ENCODE measurements at regions not wholly inside any gene's neighbourhood (a gene's known extent, or its start where the extent isn't known, plus 50 kb on each side); places are given as distances from the start of the nearest gene placed in this dataset.
"Not testable (repeated sequence)": the region's sequence is repeated elsewhere in the genome, so short reads cannot be mapped to it uniquely, and the experiment has no call there.

- not testable (repeated sequence) for DNase-seq
These were observed 58.3 kb downstream of the ART5 start for GRCh38 chr11:3583476-3583875.

GRCh38 chr11:3581389-3581725 is 60.4 kb downstream of the ART5 start:
- not testable (repeated sequence) for DNase-seq

- not testable (repeated sequence) for DNase-seq
These were observed 61.1 kb downstream of the ART5 start for GRCh38 chr11:3580487-3581388.

DNA sequence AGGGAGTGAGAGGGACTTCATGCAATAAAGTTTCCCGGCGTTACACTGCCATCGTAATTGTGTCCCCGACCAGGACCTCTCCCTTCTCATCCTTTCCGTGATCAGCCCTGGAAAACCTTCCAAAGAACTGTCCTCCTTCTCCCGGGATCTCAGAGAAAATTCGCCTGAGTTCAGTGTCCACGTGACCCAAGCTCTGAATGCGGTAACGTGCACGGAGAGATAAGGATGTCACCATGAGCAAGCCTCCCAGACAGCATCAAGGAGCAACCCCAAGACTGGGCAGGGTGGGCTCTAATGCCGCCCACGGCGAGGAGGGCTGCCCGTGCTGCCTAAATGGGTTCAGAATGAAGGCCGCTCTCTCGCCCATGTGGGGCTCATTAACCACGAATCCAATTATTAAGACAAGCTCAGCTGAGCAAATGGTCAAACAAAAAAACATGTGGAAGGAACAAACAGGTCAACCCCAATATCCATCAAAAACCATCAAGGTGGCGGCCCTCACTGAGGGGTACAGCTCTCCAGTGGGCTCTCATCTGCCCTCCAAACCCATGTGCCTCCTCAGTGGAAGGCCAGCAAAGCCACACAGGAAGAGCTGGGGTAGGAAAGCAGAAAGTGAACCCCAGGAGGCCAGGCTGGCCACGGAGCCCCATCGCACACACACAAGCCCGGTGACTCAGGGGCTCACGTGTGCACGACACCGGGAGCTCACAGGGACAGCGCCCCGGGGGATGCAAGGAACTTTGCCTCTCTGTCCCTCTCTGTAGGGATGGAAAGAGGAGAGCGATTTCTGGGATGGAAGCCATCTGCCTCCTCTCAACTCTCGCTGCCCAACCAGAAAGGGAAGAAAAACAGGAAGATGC is 62.0 kb downstream of the ART5 start:
- not testable (repeated sequence) for DNase-seq

DNA sequence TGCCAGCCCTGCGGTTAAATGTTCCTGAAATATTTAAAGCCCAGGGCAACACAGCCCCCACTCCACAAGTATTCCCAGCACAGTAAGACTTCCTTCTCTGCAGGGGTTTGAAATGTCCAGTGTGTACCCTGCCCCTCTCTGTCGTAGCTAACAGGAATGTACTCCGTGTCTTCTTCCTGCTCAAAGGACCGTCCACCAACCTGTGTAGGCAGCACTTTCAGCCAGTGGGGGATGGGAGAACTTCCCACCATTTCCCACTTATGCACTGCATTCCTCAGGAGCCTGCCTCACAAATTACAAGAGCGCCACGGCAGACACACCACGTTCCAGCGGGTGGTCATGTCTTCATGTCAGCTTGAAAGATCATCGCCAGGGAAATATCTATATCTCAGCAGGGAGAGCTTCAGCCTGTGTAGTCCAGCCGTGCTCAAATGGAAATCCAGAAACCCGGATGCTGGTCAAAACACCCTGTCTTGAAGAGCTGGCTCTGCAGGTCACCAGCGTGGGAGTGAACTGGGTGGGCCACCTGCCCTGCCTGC is 65.7 kb downstream of the ART5 start:
- not testable (repeated sequence) for DNase-seq

GRCh38 chr11:3572976-3573647 is 68.7 kb downstream of the ART5 start:
- not testable (repeated sequence) for DNase-seq

DNA sequence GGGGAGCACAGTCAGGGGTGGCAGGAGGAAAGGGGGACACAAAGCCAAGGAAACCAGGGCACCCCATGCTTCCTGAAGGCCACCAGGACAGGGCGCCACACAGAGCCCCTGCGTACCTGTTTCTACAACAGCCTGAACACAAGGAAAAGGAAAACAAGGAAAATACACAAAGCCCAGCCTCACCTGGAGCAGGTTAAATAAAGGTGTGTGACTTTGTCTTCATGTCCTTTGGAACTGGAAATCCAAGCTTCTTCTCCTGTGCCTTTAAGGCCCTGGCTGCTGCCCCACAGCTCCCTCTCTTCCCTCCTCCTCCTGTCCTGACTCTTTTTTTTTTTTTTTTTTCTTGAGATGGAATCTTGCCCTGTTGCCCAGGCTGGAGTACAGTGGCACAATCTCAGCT is 70.0 kb downstream of the ART5 start:
- DNase-seq: not testable (repeated sequence)

DNA sequence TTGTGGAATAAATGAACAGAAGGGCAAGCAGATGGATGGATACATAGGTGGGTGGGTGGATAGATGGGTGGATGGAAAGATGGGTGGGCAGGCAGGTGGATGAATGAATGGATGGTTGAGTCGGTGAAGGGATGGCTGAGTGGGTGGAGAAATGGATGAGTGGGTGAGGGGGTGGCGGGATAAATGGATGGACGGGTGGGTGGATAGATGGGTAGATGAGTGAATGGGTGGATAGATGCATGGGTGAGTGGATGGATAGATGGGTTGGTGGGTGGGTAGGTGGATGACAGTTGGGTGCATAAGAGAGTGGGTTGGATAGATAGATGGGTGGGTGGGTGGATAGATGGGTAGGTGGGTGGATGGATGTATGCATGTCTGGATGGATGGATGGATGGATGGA is 76.0 kb downstream of the ART5 start:
- DNase-seq: not testable (repeated sequence)

- DNase-seq: not testable (repeated sequence)
These were observed 77.4 kb downstream of the ART5 start for GRCh38 chr11:3564383-3564782.

DNA sequence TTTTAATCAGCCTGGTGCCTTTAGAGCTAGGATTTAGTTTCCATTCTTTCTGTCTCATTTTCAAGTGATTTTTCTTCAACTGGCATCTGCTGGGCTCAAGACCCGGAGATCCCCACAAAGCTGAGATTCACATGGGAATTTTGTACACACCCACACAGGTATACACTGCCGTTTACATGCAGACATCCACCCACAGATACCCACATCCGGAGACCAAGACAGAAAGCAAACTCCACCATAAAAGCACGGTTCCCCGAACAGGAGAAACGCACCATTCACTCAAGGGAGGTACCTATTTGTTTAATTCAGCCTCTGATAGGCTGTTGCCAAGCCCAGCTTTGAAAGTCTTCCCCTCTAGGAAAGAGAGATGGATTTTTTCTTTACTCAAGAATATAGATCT is 87.2 kb downstream of the ART5 start:
- DNase-seq: not testable (repeated sequence)

DNA sequence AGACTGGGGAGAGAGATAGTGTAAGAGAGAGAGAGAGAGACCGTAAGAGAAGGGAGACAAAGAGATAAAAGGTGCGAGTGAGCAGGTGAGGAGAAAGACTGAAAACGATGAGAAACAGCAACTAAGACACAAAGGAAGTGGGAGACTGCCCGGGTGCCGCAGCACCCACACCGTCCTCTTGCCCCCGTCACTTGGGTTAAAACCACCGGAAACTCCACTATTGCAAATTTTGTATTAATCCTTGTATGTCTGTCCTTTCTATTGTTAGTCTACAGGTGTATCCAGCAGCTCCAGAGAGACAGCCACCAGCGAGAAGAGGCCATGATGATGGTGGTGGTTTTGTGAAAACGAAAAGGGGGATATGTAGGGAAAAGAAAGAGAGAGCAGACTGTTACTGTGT is 96.8 kb downstream of the ART5 start:
- not testable (repeated sequence) for DNase-seq

- not testable (repeated sequence) for DNase-seq
These were observed 103.6 kb downstream of the ART5 start for GRCh38 chr11:3538220-3538619.

GRCh38 chr11:3537254-3537653 is 104.5 kb downstream of the ART5 start:
- DNase-seq: not testable (repeated sequence)

GRCh38 chr11:3532958-3533357 is 108.8 kb downstream of the ART5 start:
- not testable (repeated sequence) for DNase-seq

- not testable (repeated sequence) for DNase-seq
These were observed 110.5 kb downstream of the ART5 start for GRCh38 chr11:3531280-3531679.

DNA sequence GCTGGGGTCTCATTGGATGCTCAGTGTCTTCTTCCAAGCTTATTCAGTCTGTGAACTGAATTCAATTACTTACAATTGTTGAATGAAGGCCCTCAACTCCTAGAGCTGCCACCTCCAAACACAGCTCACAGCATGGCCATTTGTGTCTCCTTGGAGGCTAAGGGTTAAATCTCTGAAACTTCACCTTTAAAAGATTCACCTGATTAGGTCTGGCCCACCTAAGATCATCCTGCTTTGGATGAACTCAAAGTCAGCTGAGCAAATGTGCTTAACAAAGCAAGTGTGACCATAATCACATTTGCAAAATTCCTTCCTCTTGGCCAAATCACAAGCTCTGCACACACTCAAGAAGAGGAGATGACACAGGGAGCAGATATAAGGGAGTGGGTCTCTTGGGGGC is 118.2 kb downstream of the ART5 start:
- not testable (repeated sequence) for DNase-seq

DNA sequence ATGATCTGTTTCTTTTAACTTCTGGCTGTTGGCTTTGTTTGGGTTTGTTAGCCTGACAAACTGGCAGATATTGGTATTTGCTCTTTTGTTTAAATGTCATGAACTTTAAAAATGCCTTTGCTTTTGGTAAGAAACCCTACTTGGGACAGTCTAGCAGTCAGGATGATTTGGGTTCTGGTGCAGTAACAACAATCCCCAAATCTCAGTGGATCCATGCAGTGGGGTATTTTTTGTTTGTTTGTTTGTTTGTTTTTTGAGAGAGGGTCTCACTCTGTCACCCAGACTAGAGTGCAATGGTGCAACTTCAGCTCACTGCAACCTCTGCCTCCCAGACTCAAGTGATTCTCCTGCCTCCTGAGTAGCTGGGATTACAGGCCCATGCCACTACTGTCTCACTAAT is 120.9 kb downstream of the ART5 start:
- DNase-seq: not testable (repeated sequence)

GRCh38 chr11:3519841-3520240 is 122.0 kb downstream of the ART5 start:
- DNase-seq: not testable (repeated sequence)

GRCh38 chr11:3516934-3517567 is 124.7 kb downstream of the ART5 start:
- DNase-seq: not testable (repeated sequence)

GRCh38 chr11:3516345-3516933 is 125.4 kb downstream of the ART5 start:
- not testable (repeated sequence) for DNase-seq

GRCh38 chr11:3514635-3515424 is 127.0 kb downstream of the ART5 start:
- not testable (repeated sequence) for DNase-seq

All from NCI-H1694 (cell line).